Trophoblast cell (in vitro differentiated cells and primary cell): ENCODE measurements at regions not wholly inside any gene's neighbourhood (a gene's known extent, or its start where the extent isn't known, plus 50 kb on each side); places are given as distances from the start of the nearest gene placed in this dataset.

Experiments used
- DNase-seq, 2 donors: peaks; one replicate each; pipeline ENCODE4 v3.0.0-alpha.2; 2016
- H2AFZ ChIP-seq: 2 replicates; pipeline ENCODE4 v1.6.1; 2013; ENCODE audit warnings: low read length, moderate library complexity, mild to moderate bottlenecking; ENCODE audit not compliant: insufficient read depth, poor library complexity
- H2AK5ac ChIP-seq: 2 replicates; pipeline ENCODE4 v1.6.1; 2013; ENCODE audit warnings: mild to moderate bottlenecking, low read length
- H2BK120ac ChIP-seq: 2 replicates; pipeline ENCODE4 v1.6.1; 2013; ENCODE audit warnings: low read length, mild to moderate bottlenecking, moderate library complexity; ENCODE audit not compliant: insufficient read depth, poor library complexity
- H2BK12ac ChIP-seq: 2 replicates; pipeline ENCODE4 v1.6.1; 2013; ENCODE audit warnings: mild to moderate bottlenecking, low read length, moderate library complexity
- H2BK5ac ChIP-seq: 2 replicates; pipeline ENCODE4 v1.6.1; 2013; ENCODE audit warnings: low read length, low read depth, moderate library complexity, mild to moderate bottlenecking; ENCODE audit not compliant: poor library complexity
- H3K14ac ChIP-seq: 2 replicates; pipeline ENCODE4 v1.6.1; 2013; ENCODE audit warnings: mild to moderate bottlenecking, low read length
- H3K18ac ChIP-seq: 2 replicates; pipeline ENCODE4 v1.6.1; 2013; ENCODE audit warnings: mild to moderate bottlenecking, low read length
- H3K23ac ChIP-seq: 2 replicates; pipeline ENCODE4 v1.6.1; 2013; ENCODE audit warnings: low read length
- H3K27ac ChIP-seq: 2 replicates; pipeline ENCODE4 v1.5.1; 2013; ENCODE audit warnings: low read depth, mild to moderate bottlenecking, inconsistent platforms, low read length, moderate library complexity
- H3K27me3 ChIP-seq: 2 replicates; pipeline ENCODE4 v1.6.1; 2013; ENCODE audit warnings: inconsistent platforms, mild to moderate bottlenecking, low read length, moderate library complexity; ENCODE audit not compliant: insufficient read depth
- H3K36me3 ChIP-seq, 2 experiments: 1 replicate in 1 of 2; 2 replicates in 1 of 2; pipeline ENCODE4 v1.6.1; 2013; ENCODE audit warnings: low read length in 2 of 2, mild to moderate bottlenecking in 2 of 2, moderate library complexity in 1 of 2; ENCODE audit not compliant: insufficient read depth in 2 of 2, control insufficient read depth in 1 of 2
- H3K4ac ChIP-seq: 2 replicates; pipeline ENCODE4 v1.6.1; 2013; ENCODE audit warnings: low read depth, mild to moderate bottlenecking, low read length, moderate library complexity
- H3K4me1 ChIP-seq, 2 experiments: 1 replicate in 1 of 2; 2 replicates in 1 of 2; pipeline ENCODE4 v1.6.1; 2013; ENCODE audit warnings: low read length in 2 of 2, mild to moderate bottlenecking in 2 of 2, moderate library complexity in 1 of 2; ENCODE audit not compliant: insufficient read depth in 2 of 2, control insufficient read depth in 1 of 2
- H3K4me2 ChIP-seq: 2 replicates; pipeline ENCODE4 v1.6.1; 2013; ENCODE audit warnings: inconsistent platforms, mild to moderate bottlenecking, low read length, moderate library complexity
- H3K4me3 ChIP-seq: 2 replicates; pipeline ENCODE4 v1.5.1; 2013; ENCODE audit warnings: mild to moderate bottlenecking, low read depth, low read length, inconsistent platforms
- H3K79me1 ChIP-seq: one replicate; pipeline ENCODE4 v1.6.1; 2013; ENCODE audit warnings: low read length
- H3K79me2 ChIP-seq: 2 replicates; pipeline ENCODE4 v1.6.1; 2013; ENCODE audit warnings: low read length, mild to moderate bottlenecking; ENCODE audit not compliant: control insufficient read depth, insufficient read depth, poor library complexity
- H3K9ac ChIP-seq: 2 replicates; pipeline ENCODE4 v1.6.1; 2013; ENCODE audit warnings: mild to moderate bottlenecking, low read length
- H3K9me3 ChIP-seq: 2 replicates; pipeline ENCODE4 v1.6.1; 2013; ENCODE audit warnings: low read depth, mild to moderate bottlenecking, control low read depth, inconsistent platforms, low read length; ENCODE audit not compliant: insufficient read depth
- H4K12ac ChIP-seq: 2 replicates; pipeline ENCODE4 v1.6.1; 2013; ENCODE audit warnings: low read depth, mild to moderate bottlenecking, low read length, moderate library complexity
- H4K8ac ChIP-seq: 2 replicates; pipeline ENCODE4 v1.6.1; 2013; ENCODE audit warnings: low read depth, mild to moderate bottlenecking, low read length, moderate library complexity
- H4K91ac ChIP-seq: one replicate; pipeline ENCODE4 v1.6.1; 2013; ENCODE audit warnings: low read depth, mild to moderate bottlenecking, low read length, moderate library complexity
- WGBS: extraction: QIAGEN DNeasy Blood & Tissue Kit; methylation state at CpG from one replicate; pipeline ENCODE4 v1.1.7; 2013; ENCODE audit warnings: missing lambda C conversion rate; ENCODE audit not compliant: insufficient read length, insufficient coverage; ENCODE audit errors: extremely low coverage; 5-methylcytosine and 5-hydroxymethylcytosine counted together

DNA sequence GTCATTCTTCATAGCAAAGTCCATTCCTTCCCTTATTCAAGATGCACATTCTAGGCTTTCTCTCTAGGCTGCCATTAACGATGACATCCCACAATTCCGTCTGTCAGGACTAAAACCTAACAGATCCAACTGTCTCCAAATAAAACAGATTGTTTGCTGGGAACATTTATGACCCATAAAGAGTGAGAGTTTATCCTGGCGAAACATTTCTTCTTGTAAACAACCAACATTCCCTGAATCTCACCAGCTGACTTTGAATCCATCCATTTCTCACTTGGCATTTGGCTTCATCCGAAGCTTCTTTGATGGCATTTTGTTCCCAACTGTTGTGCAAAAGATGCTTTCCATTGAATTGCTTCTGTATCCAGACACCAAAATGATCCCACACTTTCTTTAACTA lies 93.1 kb downstream of the OLIG3 start:
- no peak for DNase-seq
- Histone ChIP-seq H3K27ac (no peak overlapping the region), H3K23ac (no peak overlapping the region), H3K4me1 (no peaks in the 10 kb centered on the region), H3K18ac (no peak overlapping the region), H2AFZ (no peak overlapping the region), H2BK5ac (no peak overlapping the region), H3K79me2 (no peaks in the 10 kb centered on the region), H2BK120ac (no peak overlapping the region), H3K27me3 (no peaks in the 10 kb centered on the region), H3K36me3 (no peaks in the 10 kb centered on the region), H4K8ac (no peak overlapping the region), H2AK5ac (no peak overlapping the region), H3K4ac (no peak overlapping the region), H3K4me3 (no peak overlapping the region), H3K9ac (no peak overlapping the region), H3K14ac (no peak overlapping the region), H3K9me3 (no peaks in the 10 kb centered on the region), H3K4me2 (no peak overlapping the region), H3K79me1 (no peaks in the 10 kb centered on the region), H4K91ac (no peak overlapping the region), H4K12ac (no peak overlapping the region), H2BK12ac (no peak overlapping the region)
- no CpG with 5 or more reads among the region's 4 CpGs for WGBS

DNA sequence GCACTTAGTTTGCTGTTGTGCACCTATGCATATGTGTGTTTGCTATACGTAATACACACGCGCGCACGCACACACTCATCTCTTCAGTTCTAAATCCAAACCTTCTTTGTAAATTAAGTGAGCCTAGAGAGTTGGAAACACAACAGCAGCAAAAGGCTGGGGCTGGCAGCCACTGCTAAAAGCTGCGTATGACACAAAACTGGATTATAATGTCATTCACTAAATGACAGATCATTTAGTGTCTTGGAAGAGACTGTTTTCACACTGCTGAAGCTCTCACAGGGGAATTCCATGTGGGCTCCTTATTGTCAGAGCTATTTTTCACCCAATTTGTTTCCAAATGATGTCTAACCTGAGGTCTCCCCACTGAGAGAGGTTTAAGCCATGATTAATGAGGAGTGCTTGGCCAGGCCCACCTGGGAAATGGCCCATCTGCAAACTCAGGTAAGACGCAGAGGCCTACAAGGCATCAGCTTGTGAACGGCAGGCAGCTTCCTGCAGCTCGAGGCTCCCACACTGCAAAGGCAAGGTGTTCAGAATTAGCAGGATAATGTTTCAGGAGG lies 94.2 kb downstream of the OLIG3 start:
- no peak overlapping the region for H4K91ac ChIP-seq
- H3K27me3 ChIP-seq, result no peaks in the 10 kb centered on the region
- no peaks in the 10 kb centered on the region for H3K36me3 ChIP-seq
- no peak overlapping the region for H3K4me2 ChIP-seq
- H3K9me3 ChIP-seq, result no peaks in the 10 kb centered on the region
- no peak overlapping the region for H2BK5ac ChIP-seq
- DNase-seq, result no peak
- no peak overlapping the region for H2BK12ac ChIP-seq
- H3K4ac ChIP-seq, result no peak overlapping the region
- no peak overlapping the region for H3K4me3 ChIP-seq
- H3K18ac ChIP-seq, result no peak overlapping the region
- H4K8ac ChIP-seq, result no peak overlapping the region
- no peak overlapping the region for H3K14ac ChIP-seq
- no peak overlapping the region for H3K23ac ChIP-seq
- H3K79me2 ChIP-seq, result no peaks in the 10 kb centered on the region
- H3K4me1 ChIP-seq, result no peaks in the 10 kb centered on the region
- H3K79me1 ChIP-seq, result no peaks in the 10 kb centered on the region
- H2AFZ ChIP-seq, result no peak overlapping the region
- no peak overlapping the region for H2AK5ac ChIP-seq
- no peak overlapping the region for H2BK120ac ChIP-seq
- H4K12ac ChIP-seq, result no peak overlapping the region
- no CpG with 5 or more reads among the region's 9 CpGs for WGBS
- H3K9ac ChIP-seq, result no peak overlapping the region
- no peak overlapping the region for H3K27ac ChIP-seq

DNA sequence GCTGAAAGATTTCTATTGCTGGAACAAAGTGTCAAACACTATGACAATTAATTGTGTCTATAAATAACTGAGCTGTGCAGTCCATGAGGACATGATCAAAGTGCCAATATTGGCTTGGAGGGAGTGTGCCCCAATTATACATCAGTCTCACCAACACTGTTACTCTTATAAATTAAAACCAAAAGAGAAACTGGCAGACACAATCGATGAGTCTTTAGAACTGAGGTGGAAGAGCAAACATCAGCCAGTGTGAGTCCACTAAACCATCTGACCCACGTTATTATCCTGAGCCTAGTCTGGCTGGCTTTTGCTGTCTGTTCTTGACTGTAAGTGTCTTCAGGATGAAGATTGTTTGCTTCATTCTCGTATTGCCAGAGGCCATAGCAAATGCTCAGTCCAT lies 98.9 kb downstream of the OLIG3 start:
- no peak overlapping the region for H3K4me3 ChIP-seq
- DNase-seq, result no peak

DNA sequence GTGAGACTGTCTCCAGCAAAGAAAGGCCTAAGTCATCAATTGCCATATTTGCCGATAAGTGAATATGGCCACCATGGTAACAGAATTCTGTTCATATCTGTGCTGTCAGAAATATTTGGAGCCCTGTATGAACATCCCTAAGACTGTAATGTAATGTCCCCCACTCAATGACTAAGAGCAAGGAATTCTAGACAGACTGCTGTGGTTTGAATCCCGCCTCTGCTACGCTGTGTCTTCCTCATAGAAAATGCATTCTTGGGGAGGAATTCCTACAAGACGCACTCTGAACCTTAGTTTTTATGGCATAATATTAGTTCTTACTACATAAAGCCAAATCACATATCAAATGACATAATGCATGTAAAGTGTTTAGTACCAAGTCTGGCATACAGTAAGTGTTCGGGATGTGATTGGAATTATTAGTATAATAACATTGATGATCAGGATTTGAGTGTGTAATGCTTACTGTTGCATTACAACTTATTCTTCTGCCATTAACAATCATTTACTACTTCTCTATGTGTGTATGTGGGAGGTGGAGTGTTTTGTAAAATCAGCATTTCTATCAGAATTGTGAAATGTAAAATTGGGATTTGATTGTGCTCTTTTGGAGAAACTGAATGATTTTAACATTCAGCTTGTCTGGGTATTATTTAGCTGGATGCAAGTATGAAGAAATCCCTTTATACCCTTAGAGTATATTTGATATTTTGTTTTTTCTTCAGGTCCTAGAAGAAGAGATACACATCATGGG lies 103.0 kb downstream of the OLIG3 start:
- H3K79me2 ChIP-seq, result no peaks in the 10 kb centered on the region
- no peak overlapping the region for H3K4me2 ChIP-seq
- no peak overlapping the region for H2BK12ac ChIP-seq
- no peak overlapping the region for H2AFZ ChIP-seq
- H3K4me1 ChIP-seq, result no peaks in the 10 kb centered on the region
- H3K4ac ChIP-seq, result no peak overlapping the region
- H2AK5ac ChIP-seq, result no peak overlapping the region
- no peaks in the 10 kb centered on the region for H3K79me1 ChIP-seq
- no peak for DNase-seq
- H3K9ac ChIP-seq, result no peak overlapping the region
- no peak overlapping the region for H3K4me3 ChIP-seq
- no peak overlapping the region for H2BK120ac ChIP-seq
- no peak overlapping the region for H4K91ac ChIP-seq
- no peak overlapping the region for H4K12ac ChIP-seq
- no peaks in the 10 kb centered on the region for H3K27me3 ChIP-seq
- no peak overlapping the region for H4K8ac ChIP-seq
- no peak overlapping the region for H2BK5ac ChIP-seq
- H3K18ac ChIP-seq, result no peak overlapping the region
- H3K36me3 ChIP-seq, result no peaks in the 10 kb centered on the region
- H3K23ac ChIP-seq, result no peak overlapping the region
- H3K27ac ChIP-seq, result no peak overlapping the region
- H3K14ac ChIP-seq, result no peak overlapping the region
- H3K9me3 ChIP-seq, result no peaks in the 10 kb centered on the region
- WGBS, result no CpG with 5 or more reads among the region's 5 CpGs

More for the DNA sequence above, 98.9 kb downstream of the OLIG3 start:
- Histone ChIP-seq H3K14ac (no peak overlapping the region), H2AFZ (no peak overlapping the region), H3K36me3 (no peaks in the 10 kb centered on the region), H3K18ac (no peak overlapping the region), H3K23ac (no peak overlapping the region), H3K79me2 (no peaks in the 10 kb centered on the region), H3K4me1 (no peaks in the 10 kb centered on the region), H3K9me3 (no peaks in the 10 kb centered on the region), H3K27ac (no peak overlapping the region), H3K9ac (no peak overlapping the region), H2BK120ac (no peak overlapping the region), H3K79me1 (no peaks in the 10 kb centered on the region), H3K4ac (no peak overlapping the region), H4K8ac (no peak overlapping the region), H2BK5ac (no peak overlapping the region), H3K27me3 (no peaks in the 10 kb centered on the region), H2BK12ac (no peak overlapping the region), H2AK5ac (no peak overlapping the region), H4K91ac (no peak overlapping the region), H3K4me2 (no peak overlapping the region), H4K12ac (no peak overlapping the region)
- no CpG with 5 or more reads among the region's 3 CpGs for WGBS
